ENCODE measurements at regions not wholly inside any gene's neighbourhood (a gene's known extent, or its start where the extent isn't known, plus 50 kb on each side); places are given as distances from the start of the nearest gene placed in this dataset.

GRCh38 chr15:39282663-39283208 is 298.1 kb upstream of the THBS1 start:
- Histone ChIP-seq H3K4me1 (ENCODE audit: control insufficient read depth, insufficient read depth, low read length) (peaks cover 60% of the 10 kb centered on the region), H3K4me3 (ENCODE audit: low read length) (no peak overlapping the region), H3K36me3 (ENCODE audit: insufficient read depth, low read length) (no peaks in the 10 kb centered on the region), H3K9me3 (replicated peaks; ENCODE audit: low read length) (no peaks in the 10 kb centered on the region), H3K4me2 (ENCODE audit: low read length) (no peak overlapping the region), H3K27me3 (ENCODE audit: control insufficient read depth, insufficient read depth, low read length) (no peaks in the 10 kb centered on the region), H3K9ac (ENCODE audit: low read depth, low read length) (peak overlapping the region; percentile 67)

- no peaks in the 10 kb centered on the region for H3K36me3 ChIP-seq (ENCODE audit: insufficient read depth, low read length)
- H3K9me3 ChIP-seq (replicated peaks; ENCODE audit: low read length): no peaks in the 10 kb centered on the region
- peaks cover 66% of the 10 kb centered on the region for H3K4me1 ChIP-seq (ENCODE audit: control insufficient read depth, insufficient read depth, low read length)
- peak overlapping the region; percentile 67 for H3K9ac ChIP-seq (ENCODE audit: low read depth, low read length)
- peak overlapping the region; percentile 7 for H3K4me2 ChIP-seq (ENCODE audit: low read length)
- no peaks in the 10 kb centered on the region for H3K27me3 ChIP-seq (ENCODE audit: control insufficient read depth, insufficient read depth, low read length)
- no peak overlapping the region for H3K4me3 ChIP-seq (ENCODE audit: low read length)
Measured at GRCh38 chr15:39283531-39283930, 297.3 kb upstream of the THBS1 start.

GRCh38 chr15:39285071-39285470 is 295.8 kb upstream of the THBS1 start:
- H3K9me3 ChIP-seq (replicated peaks; ENCODE audit: low read length): no peaks in the 10 kb centered on the region
- no peaks in the 10 kb centered on the region for H3K27me3 ChIP-seq (ENCODE audit: control insufficient read depth, insufficient read depth, low read length)
- peak overlapping the region; percentile 67 for H3K9ac ChIP-seq (ENCODE audit: low read depth, low read length)
- no peaks in the 10 kb centered on the region for H3K36me3 ChIP-seq (ENCODE audit: insufficient read depth, low read length)
- no peak overlapping the region for H3K4me2 ChIP-seq (ENCODE audit: low read length)
- peaks cover 67% of the 10 kb centered on the region for H3K4me1 ChIP-seq (ENCODE audit: control insufficient read depth, insufficient read depth, low read length)
- H3K4me3 ChIP-seq (ENCODE audit: low read length): peak overlapping the region; percentile 17

GRCh38 chr15:39285663-39286062 is 295.2 kb upstream of the THBS1 start:
- Histone ChIP-seq H3K9me3 (replicated peaks; ENCODE audit: low read length) (no peaks in the 10 kb centered on the region), H3K27me3 (ENCODE audit: control insufficient read depth, insufficient read depth, low read length) (no peaks in the 10 kb centered on the region), H3K4me3 (ENCODE audit: low read length) (no peak overlapping the region), H3K9ac (ENCODE audit: low read depth, low read length) (peak overlapping the region; percentile 67), H3K4me1 (ENCODE audit: control insufficient read depth, insufficient read depth, low read length) (peaks cover 71% of the 10 kb centered on the region), H3K4me2 (ENCODE audit: low read length) (no peak overlapping the region), H3K36me3 (ENCODE audit: insufficient read depth, low read length) (no peaks in the 10 kb centered on the region)

GRCh38 chr15:39286706-39287105 is 294.2 kb upstream of the THBS1 start:
- no peaks in the 10 kb centered on the region for H3K27me3 ChIP-seq (ENCODE audit: control insufficient read depth, insufficient read depth, low read length)
- no peaks in the 10 kb centered on the region for H3K9me3 ChIP-seq (replicated peaks; ENCODE audit: low read length)
- H3K4me2 ChIP-seq (ENCODE audit: low read length): no peak overlapping the region
- no peak overlapping the region for H3K4me3 ChIP-seq (ENCODE audit: low read length)
- H3K9ac ChIP-seq (ENCODE audit: low read depth, low read length): peak overlapping the region; percentile 67
- no peaks in the 10 kb centered on the region for H3K36me3 ChIP-seq (ENCODE audit: insufficient read depth, low read length)
- peaks cover 76% of the 10 kb centered on the region for H3K4me1 ChIP-seq (ENCODE audit: control insufficient read depth, insufficient read depth, low read length)

- Histone ChIP-seq H3K36me3 (ENCODE audit: insufficient read depth, low read length) (no peaks in the 10 kb centered on the region), H3K9ac (ENCODE audit: low read depth, low read length) (peak overlapping the region; percentile 76), H3K4me1 (ENCODE audit: control insufficient read depth, insufficient read depth, low read length) (peaks cover 76% of the 10 kb centered on the region), H3K4me3 (ENCODE audit: low read length) (peak overlapping the region; percentile 0), H3K27me3 (ENCODE audit: control insufficient read depth, insufficient read depth, low read length) (no peaks in the 10 kb centered on the region), H3K9me3 (replicated peaks; ENCODE audit: low read length) (no peaks in the 10 kb centered on the region), H3K4me2 (ENCODE audit: low read length) (peak overlapping the region; percentile 49)
Measured at GRCh38 chr15:39287322-39288195, 293.3 kb upstream of the THBS1 start.

GRCh38 chr15:39290711-39291435 is 290.0 kb upstream of the THBS1 start:
- H3K4me1 ChIP-seq (ENCODE audit: control insufficient read depth, insufficient read depth, low read length): peaks cover 43% of the 10 kb centered on the region
- H3K36me3 ChIP-seq (ENCODE audit: insufficient read depth, low read length): no peaks in the 10 kb centered on the region
- no peaks in the 10 kb centered on the region for H3K9me3 ChIP-seq (replicated peaks; ENCODE audit: low read length)
- no peak overlapping the region for H3K9ac ChIP-seq (ENCODE audit: low read depth, low read length)
- no peaks in the 10 kb centered on the region for H3K27me3 ChIP-seq (ENCODE audit: control insufficient read depth, insufficient read depth, low read length)
- no peak overlapping the region for H3K4me2 ChIP-seq (ENCODE audit: low read length)
- H3K4me3 ChIP-seq (ENCODE audit: low read length): no peak overlapping the region

GRCh38 chr15:39291690-39292089 is 289.2 kb upstream of the THBS1 start:
- Histone ChIP-seq H3K27me3 (ENCODE audit: control insufficient read depth, insufficient read depth, low read length) (no peaks in the 10 kb centered on the region), H3K36me3 (ENCODE audit: insufficient read depth, low read length) (no peaks in the 10 kb centered on the region), H3K9ac (ENCODE audit: low read depth, low read length) (no peak overlapping the region), H3K4me1 (ENCODE audit: control insufficient read depth, insufficient read depth, low read length) (peaks cover 35% of the 10 kb centered on the region), H3K4me2 (ENCODE audit: low read length) (no peak overlapping the region), H3K4me3 (ENCODE audit: low read length) (no peak overlapping the region), H3K9me3 (replicated peaks; ENCODE audit: low read length) (no peaks in the 10 kb centered on the region)

- Histone ChIP-seq H3K9ac (ENCODE audit: low read depth, low read length) (no peak overlapping the region), H3K4me3 (ENCODE audit: low read length) (no peak overlapping the region), H3K4me2 (ENCODE audit: low read length) (no peak overlapping the region), H3K4me1 (ENCODE audit: control insufficient read depth, insufficient read depth, low read length) (peaks cover 34% of the 10 kb centered on the region), H3K9me3 (replicated peaks; ENCODE audit: low read length) (no peaks in the 10 kb centered on the region), H3K27me3 (ENCODE audit: control insufficient read depth, insufficient read depth, low read length) (no peaks in the 10 kb centered on the region), H3K36me3 (ENCODE audit: insufficient read depth, low read length) (no peaks in the 10 kb centered on the region)
Measured at GRCh38 chr15:39296955-39297354, 283.9 kb upstream of the THBS1 start.

GRCh38 chr15:39298271-39298962 is 282.5 kb upstream of the THBS1 start:
- Histone ChIP-seq H3K4me1 (ENCODE audit: control insufficient read depth, insufficient read depth, low read length) (peaks cover 48% of the 10 kb centered on the region), H3K4me3 (ENCODE audit: low read length) (no peak overlapping the region), H3K9ac (ENCODE audit: low read depth, low read length) (peak overlapping the region; percentile 16), H3K4me2 (ENCODE audit: low read length) (no peak overlapping the region), H3K36me3 (ENCODE audit: insufficient read depth, low read length) (no peaks in the 10 kb centered on the region), H3K27me3 (ENCODE audit: control insufficient read depth, insufficient read depth, low read length) (no peaks in the 10 kb centered on the region), H3K9me3 (replicated peaks; ENCODE audit: low read length) (no peaks in the 10 kb centered on the region)

All from skeletal muscle satellite cell (primary cell).